GM12891 (cell line): ENCODE measurements at regions not wholly inside any gene's neighbourhood (a gene's known extent, or its start where the extent isn't known, plus 50 kb on each side); places are given as distances from the start of the nearest gene placed in this dataset.

Source experiments
- POLR2A ChIP-seq: IDR thresholded peaks from 2 replicates; pipeline ENCODE4 v1.6.1; 2011; ENCODE audit warnings: low read depth, low read length, control low read depth
- POLR2AphosphoS5 ChIP-seq: IDR thresholded peaks from 2 replicates; pipeline ENCODE4 v1.6.1; 2011; ENCODE audit warnings: low read depth, low read length, control low read depth
- POU2F2 ChIP-seq: IDR thresholded peaks from 2 replicates; pipeline ENCODE4 v1.6.1; 2011; ENCODE audit warnings: low read depth, mild to moderate bottlenecking, control low read depth, low read length, moderate library complexity
- SPI1 ChIP-seq: IDR thresholded peaks from 2 replicates; pipeline ENCODE4 v1.6.1; 2011; ENCODE audit warnings: low read depth, low read length, control low read depth
- TAF1 ChIP-seq: IDR thresholded peaks from 2 replicates; pipeline ENCODE4 v1.6.1; 2011; ENCODE audit warnings: low read depth, low read length, control low read depth

GRCh38 chr2:239777219-239777618, 247.9 kb downstream of the NDUFA10 start:
- no peak for TF ChIP-seq POLR2A
- no peak for TF ChIP-seq TAF1
- TF ChIP-seq POLR2AphosphoS5, result no peak
- TF ChIP-seq SPI1, result no peak
- TF ChIP-seq POU2F2, result no peak
